Inferior parietal cortex (tissue), 1 donor: ENCODE measurements at regions not wholly inside any gene's neighbourhood (a gene's known extent, or its start where the extent isn't known, plus 50 kb on each side); places are given as distances from the start of the nearest gene placed in this dataset.

Experiments used
- DNase-seq: peaks from one replicate; pipeline ENCODE4 v3.0.0-alpha.2; 2016; ENCODE audit errors: extremely low spot score

GRCh38 chr12:113658006-113658655 is 186.5 kb upstream of the LHX5 start:
- no peak for DNase-seq

DNA sequence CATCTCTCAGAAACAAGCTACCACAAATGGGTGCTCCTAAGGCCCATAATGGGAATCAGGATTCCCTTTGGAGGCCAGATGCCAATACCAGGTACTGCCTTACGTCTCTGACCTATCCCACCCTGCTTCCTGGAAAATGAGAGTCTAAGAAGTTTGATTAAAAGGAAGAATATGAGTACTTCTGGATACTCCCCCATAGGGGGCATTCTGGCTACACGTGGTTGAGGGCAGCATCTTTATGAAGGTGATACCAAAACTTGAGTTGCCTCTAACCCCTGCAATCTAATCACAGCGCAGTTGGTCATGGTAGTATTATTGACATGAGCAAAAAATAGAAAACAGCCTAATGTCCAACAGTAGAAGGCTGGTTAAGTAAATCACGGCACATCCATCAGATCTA is 184.2 kb upstream of the LHX5 start:
- DNase-seq: no peak

DNA sequence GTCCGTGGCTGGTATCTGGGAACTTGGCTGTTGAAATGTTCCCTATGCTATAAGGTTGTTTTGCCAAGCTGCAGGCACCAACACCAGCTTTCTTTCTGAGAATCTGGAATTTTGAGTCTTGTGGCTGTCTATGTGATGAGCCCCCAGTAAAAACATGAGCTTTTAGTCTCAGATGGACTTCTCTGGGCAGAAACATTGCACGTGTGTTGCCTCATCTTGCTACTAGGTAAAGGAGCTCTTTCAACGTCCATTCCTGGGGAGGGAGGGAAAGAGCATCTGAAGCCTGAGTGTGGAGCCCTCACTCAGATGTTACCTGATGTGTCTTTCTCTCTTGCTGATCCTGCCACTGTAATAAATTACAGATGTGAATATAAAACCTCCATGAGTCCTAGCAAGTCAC is 183.8 kb upstream of the LHX5 start:
- DNase-seq: no peak

DNA sequence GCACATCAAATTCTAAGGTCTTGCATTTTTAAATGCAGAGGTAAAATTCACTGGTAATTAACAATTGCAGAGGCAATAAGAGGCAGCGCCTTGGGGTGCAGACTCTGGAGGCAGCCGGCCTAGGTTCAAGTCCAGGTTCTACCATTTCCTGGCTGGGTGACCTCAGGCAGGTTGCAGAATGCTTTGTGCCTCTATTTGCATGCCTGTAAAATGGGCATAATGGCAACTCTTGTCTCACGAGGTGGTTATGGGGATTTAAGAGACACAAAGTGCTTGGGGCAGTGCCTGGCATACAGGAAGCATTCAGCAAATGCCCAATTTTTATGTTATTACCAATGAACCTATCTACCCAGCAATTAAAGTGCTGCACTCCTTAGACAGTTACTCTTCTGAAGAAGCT is 180.0 kb upstream of the LHX5 start:
- no peak for DNase-seq

DNA sequence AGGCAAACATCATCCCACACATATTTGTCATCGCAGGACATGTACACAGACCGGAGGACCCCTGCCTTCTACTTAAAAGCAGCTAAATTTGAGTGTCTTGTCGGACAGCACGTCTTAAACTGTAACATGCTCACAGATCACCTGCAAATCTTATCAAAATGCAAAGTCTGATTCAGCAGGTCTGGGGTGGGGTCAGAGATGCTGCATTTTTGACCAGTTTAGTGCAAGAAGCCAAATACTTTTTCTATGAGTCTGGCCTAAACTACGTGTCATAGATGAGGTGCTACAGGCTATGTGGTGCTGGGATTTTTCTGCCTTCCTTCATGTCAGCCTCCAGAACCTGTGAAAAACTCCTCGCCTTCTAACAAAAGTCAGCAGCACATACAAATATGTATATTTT is 178.8 kb upstream of the LHX5 start:
- no peak for DNase-seq

GRCh38 chr12:113649256-113649830 is 177.7 kb upstream of the LHX5 start:
- peak; percentile 32 for DNase-seq

- DNase-seq: no peak
Measured at GRCh38 chr12:113647048-113647447, 175.4 kb upstream of the LHX5 start.

GRCh38 chr12:113645603-113646002 is 173.9 kb upstream of the LHX5 start:
- DNase-seq: no peak

GRCh38 chr12:113645183-113645582 is 173.5 kb upstream of the LHX5 start:
- DNase-seq: no peak

GRCh38 chr12:113643177-113643974 is 171.7 kb upstream of the LHX5 start:
- no peak for DNase-seq

GRCh38 chr12:113642672-113643071 is 171.0 kb upstream of the LHX5 start:
- no peak for DNase-seq

DNA sequence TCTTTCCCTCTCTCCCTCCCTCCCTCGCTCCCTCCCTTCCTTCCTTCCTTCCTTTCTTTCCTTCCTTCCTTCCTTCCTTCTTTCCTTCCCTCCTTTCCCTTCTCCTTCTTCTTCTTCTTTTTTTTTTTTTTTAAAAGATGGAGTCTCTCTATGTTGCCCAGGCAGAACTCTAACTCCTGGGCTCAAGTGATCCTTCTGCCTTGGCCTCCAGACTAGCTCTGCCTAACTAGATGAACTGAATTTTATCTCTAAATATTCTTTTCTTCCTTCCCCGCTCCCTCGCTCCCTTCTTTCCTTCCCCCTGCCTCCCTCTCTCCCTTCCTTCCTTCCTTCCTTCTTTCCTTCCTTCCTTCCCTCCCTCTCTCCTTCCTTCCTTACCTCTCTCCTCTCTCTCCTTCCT is 170.5 kb upstream of the LHX5 start:
- DNase-seq: no peak

DNA sequence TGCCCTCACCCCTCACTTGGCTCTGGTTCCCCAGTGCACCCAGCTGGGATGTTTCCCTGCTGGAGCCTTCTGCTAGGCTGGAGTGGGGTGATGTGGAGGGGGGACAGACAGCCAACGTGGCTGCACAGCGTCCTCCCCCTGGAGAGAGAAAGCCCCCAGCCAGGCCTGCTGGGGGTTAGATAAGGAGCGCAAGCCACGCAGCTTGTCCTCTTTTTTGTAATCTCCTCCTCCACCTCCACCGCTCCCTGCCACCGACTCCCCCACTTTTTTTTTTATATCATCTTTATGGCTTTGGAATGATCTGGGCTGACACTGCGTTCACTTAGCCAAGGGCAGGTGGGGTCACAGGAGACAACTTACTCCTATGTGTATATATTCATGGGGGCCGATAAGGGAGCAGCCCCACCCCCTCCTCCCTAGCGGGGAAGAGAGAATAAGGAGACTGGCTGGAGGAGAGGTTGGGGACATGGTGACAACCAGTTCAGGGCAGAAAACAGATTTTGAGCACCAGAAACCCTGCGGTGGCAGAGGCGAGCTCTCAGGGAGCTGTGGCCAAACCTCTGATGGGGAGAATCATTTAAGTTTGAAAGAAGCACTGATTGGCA is 169.9 kb upstream of the LHX5 start:
- DNase-seq: no peak

- no peak for DNase-seq
Measured at GRCh38 chr12:113640837-113641236, 169.2 kb upstream of the LHX5 start.

DNA sequence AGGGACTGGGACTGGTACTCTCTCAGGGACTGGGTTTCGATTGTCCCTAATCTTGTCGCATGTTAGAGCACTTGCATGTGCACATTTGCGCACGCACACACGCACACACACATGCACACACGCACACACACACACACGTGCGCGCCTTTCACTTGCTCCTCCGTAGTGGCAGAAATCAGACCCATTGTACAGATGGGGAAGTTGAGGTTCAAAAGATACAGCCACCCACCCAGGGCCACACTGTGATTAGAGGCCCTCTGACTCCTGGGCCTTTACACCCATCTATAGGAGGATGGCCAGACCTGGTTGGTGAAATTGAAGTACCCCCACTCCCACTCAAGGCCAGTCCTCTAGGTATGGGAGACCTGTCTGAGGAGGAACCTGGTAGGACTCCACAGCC is 167.8 kb upstream of the LHX5 start:
- no peak for DNase-seq

DNA sequence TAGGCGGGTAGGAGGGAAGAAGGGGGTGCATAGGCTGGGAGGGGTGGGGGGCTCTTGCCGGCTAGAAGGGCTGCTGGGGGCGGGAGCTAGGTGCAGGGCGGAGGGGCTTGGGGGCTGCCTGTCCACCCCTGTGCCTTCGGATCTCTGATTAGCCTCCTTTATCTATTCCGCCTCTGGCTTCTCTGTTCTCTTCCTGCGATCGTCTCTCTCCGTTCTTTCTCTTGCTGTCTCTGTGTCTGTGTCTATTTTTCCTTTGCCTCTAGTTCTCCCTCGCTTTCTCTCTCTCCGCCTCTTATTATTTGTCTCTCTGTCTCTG is 166.7 kb upstream of the LHX5 start:
- no peak for DNase-seq

GRCh38 chr12:113634982-113635381 is 163.3 kb upstream of the LHX5 start:
- DNase-seq: no peak

- DNase-seq: no peak
Measured at GRCh38 chr12:113634474-113634873, 162.8 kb upstream of the LHX5 start.

- DNase-seq: no peak
Measured at GRCh38 chr12:113633678-113634332, 162.1 kb upstream of the LHX5 start.

GRCh38 chr12:113630625-113631024 is 159.0 kb upstream of the LHX5 start:
- DNase-seq: no peak

GRCh38 chr12:113625499-113625898 is 153.8 kb upstream of the LHX5 start:
- no peak for DNase-seq

GRCh38 chr12:113622410-113622809 is 150.7 kb upstream of the LHX5 start:
- DNase-seq: no peak
